Parathyroid adenoma (tissue), 2 donors: ENCODE measurements at regions not wholly inside any gene's neighbourhood (a gene's known extent, or its start where the extent isn't known, plus 50 kb on each side); places are given as distances from the start of the nearest gene placed in this dataset.

Source experiments
- H2AFZ ChIP-seq: fragments of 300-600 bp; sonication (generic); one replicate; pipeline ENCODE4 v1.7.0; 2017; ENCODE audit warnings: antibody characterized with exemption, mild to moderate bottlenecking
- H3K27ac ChIP-seq: fragments of 300-600 bp; sonication (generic); one replicate; pipeline ENCODE4 v1.7.0; 2017
- H3K27me3 ChIP-seq: fragments of 300-600 bp; sonication (generic); one replicate; pipeline ENCODE4 v1.7.0; 2017; ENCODE audit warnings: low read length; ENCODE audit not compliant: control insufficient read depth, insufficient read depth
- H3K36me3 ChIP-seq: fragments of 300-600 bp; sonication (generic); one replicate; pipeline ENCODE4 v1.7.0; 2017; ENCODE audit warnings: low read length; ENCODE audit not compliant: control insufficient read depth, insufficient read depth
- H3K4me1 ChIP-seq: fragments of 300-600 bp; sonication (generic); one replicate; pipeline ENCODE4 v1.7.0; 2017; ENCODE audit warnings: control low read depth
- H3K4me2 ChIP-seq: fragments of 300-600 bp; sonication (generic); one replicate; pipeline ENCODE4 v1.7.0; 2017; ENCODE audit warnings: low read length
- H3K4me3 ChIP-seq: fragments of 300-600 bp; sonication (generic); one replicate; pipeline ENCODE4 v1.7.0; 2017; ENCODE audit warnings: low read depth, low read length
- H3K79me2 ChIP-seq: fragments of 300-600 bp; sonication (generic); one replicate; pipeline ENCODE4 v1.7.0; 2017; ENCODE audit warnings: control low read depth
- H3K9ac ChIP-seq: fragments of 300-600 bp; sonication (generic); one replicate; pipeline ENCODE4 v1.7.0; 2017; ENCODE audit warnings: mild to moderate bottlenecking
- H3K9me3 ChIP-seq: fragments of 300-600 bp; sonication (generic); one replicate; pipeline ENCODE4 v1.7.0; 2017; ENCODE audit warnings: low read length; ENCODE audit not compliant: control insufficient read depth
- TF ChIP-seq, protein P1 (sequence below): fragments of 300-600 bp; sonication (generic); IDR thresholded peaks from one replicate; pipeline ENCODE4 v1.7.0; 2017; ENCODE audit warnings: antibody characterized with exemption, mild to moderate bottlenecking
- donor health status: primary hyperparathyroidism.

DNA sequence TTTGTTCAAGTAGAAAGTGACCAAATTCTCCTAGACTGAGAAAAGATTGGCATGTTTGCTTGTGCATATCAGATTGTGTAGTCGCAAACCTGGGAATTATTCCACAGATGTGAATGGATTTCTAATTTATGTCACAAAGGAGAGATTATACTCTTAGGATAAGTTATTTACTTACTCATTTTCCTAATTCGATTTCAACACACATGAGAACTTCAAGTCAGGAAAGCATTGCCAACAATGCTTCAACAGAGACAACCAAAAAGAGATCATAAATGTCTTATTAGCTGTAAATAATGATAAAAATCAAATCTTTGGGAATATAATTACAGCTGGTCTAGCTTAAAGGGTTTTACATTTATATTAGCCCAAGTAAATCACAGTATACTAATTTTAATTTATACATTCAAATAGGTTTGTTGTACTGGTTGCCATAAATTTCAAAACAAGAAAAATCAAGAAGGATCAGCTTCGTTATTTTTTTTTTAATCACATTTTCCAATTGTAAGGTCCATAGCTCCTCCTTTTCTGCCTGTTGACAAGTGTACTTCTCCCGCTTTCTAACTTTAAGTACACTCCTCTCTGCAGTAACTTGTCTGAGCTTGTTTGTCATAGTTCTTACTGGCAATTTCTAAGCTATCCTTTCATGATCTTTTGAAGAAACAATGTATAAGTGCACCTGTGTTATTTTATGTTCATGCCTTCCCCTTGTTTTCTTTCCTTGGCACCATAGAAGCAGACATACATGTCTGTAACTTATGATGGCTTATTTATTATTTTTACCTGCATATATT is 246.6 kb downstream of the DEPDC1B start:
- Histone ChIP-seq H3K36me3 (no peaks in the 10 kb centered on the region), H3K79me2 (no peaks in the 10 kb centered on the region), H2AFZ (no peak overlapping the region), H3K4me3 (no peak overlapping the region), H3K27me3 (no peaks in the 10 kb centered on the region), H3K27ac (no peak overlapping the region), H3K4me2 (no peak overlapping the region), H3K4me1 (no peaks in the 10 kb centered on the region), H3K9me3 (no peaks in the 10 kb centered on the region), H3K9ac (no peak overlapping the region)
- TF ChIP-seq, protein P1, sequence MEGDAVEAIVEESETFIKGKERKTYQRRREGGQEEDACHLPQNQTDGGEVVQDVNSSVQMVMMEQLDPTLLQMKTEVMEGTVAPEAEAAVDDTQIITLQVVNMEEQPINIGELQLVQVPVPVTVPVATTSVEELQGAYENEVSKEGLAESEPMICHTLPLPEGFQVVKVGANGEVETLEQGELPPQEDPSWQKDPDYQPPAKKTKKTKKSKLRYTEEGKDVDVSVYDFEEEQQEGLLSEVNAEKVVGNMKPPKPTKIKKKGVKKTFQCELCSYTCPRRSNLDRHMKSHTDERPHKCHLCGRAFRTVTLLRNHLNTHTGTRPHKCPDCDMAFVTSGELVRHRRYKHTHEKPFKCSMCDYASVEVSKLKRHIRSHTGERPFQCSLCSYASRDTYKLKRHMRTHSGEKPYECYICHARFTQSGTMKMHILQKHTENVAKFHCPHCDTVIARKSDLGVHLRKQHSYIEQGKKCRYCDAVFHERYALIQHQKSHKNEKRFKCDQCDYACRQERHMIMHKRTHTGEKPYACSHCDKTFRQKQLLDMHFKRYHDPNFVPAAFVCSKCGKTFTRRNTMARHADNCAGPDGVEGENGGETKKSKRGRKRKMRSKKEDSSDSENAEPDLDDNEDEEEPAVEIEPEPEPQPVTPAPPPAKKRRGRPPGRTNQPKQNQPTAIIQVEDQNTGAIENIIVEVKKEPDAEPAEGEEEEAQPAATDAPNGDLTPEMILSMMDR = no peak

DNA sequence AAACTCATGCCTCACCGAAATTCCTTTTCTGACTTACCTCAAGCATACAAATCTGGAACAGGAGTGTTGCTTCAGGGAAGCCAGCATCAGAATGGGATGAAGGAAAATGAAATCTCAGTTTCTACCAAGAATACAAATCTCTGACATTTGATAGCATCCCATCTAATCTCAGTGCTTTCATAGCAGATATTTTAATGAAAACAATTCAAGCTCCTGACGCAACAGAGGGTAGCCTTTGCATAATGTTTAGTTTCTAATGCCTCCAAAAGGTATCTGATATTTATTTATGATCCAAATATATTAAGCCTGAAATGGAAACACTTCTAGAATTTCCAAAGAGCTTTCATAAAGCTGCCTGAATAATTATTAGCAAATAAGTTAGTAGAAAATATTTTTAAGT is 251.4 kb downstream of the DEPDC1B start:
- H3K4me2 ChIP-seq = no peak overlapping the region
- H3K9me3 ChIP-seq = no peaks in the 10 kb centered on the region
- TF ChIP-seq, protein P1 = no peak
- H3K36me3 ChIP-seq = no peaks in the 10 kb centered on the region
- no peaks in the 10 kb centered on the region for H3K27me3 ChIP-seq
- no peak overlapping the region for H3K27ac ChIP-seq
- no peak overlapping the region for H3K9ac ChIP-seq
- H2AFZ ChIP-seq = no peak overlapping the region
- no peaks in the 10 kb centered on the region for H3K79me2 ChIP-seq
- H3K4me1 ChIP-seq = no peaks in the 10 kb centered on the region
- no peak overlapping the region for H3K4me3 ChIP-seq

- H3K9me3 ChIP-seq = no peaks in the 10 kb centered on the region
- no peak overlapping the region for H3K4me2 ChIP-seq
- H2AFZ ChIP-seq = no peak overlapping the region
- TF ChIP-seq, protein P1 = no peak
- H3K79me2 ChIP-seq = no peaks in the 10 kb centered on the region
- H3K27me3 ChIP-seq = no peaks in the 10 kb centered on the region
- H3K27ac ChIP-seq = no peak overlapping the region
- H3K4me3 ChIP-seq = no peak overlapping the region
- H3K9ac ChIP-seq = no peak overlapping the region
- H3K4me1 ChIP-seq = no peaks in the 10 kb centered on the region
- H3K36me3 ChIP-seq = no peaks in the 10 kb centered on the region
These were observed 252.5 kb downstream of the DEPDC1B start for GRCh38 chr5:60447488-60447920.

DNA sequence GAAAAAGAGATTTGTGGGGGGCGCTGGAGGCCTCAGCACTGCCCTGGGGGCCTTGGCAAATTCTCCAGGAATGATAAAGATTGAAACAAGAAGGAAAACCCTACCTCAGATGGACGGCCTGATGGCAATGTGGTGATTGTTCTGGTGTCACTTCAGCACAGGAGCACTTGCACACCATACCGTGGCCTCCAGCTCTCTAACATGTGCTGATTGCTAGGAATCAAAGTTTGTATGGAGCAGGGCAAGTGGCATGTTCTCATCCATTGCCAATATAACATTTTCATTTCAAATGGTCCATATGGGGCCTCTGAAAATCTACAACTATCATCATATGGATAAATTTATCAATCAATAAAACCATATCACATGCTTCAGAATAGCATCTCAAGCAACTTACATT is 253.0 kb downstream of the DEPDC1B start:
- no peaks in the 10 kb centered on the region for H3K9me3 ChIP-seq
- no peak overlapping the region for H3K27ac ChIP-seq
- H3K4me1 ChIP-seq = no peaks in the 10 kb centered on the region
- no peaks in the 10 kb centered on the region for H3K27me3 ChIP-seq
- H3K4me3 ChIP-seq = no peak overlapping the region
- TF ChIP-seq, protein P1 = no peak
- no peak overlapping the region for H3K9ac ChIP-seq
- H3K36me3 ChIP-seq = no peaks in the 10 kb centered on the region
- H3K79me2 ChIP-seq = no peaks in the 10 kb centered on the region
- H3K4me2 ChIP-seq = no peak overlapping the region
- no peak overlapping the region for H2AFZ ChIP-seq

- H3K79me2 ChIP-seq = no peaks in the 10 kb centered on the region
- TF ChIP-seq, protein P1 = no peak
These were observed 254.0 kb downstream of the DEPDC1B start for GRCh38 chr5:60445921-60446320.

More at GRCh38 chr5:60445921-60446320, 254.0 kb downstream of the DEPDC1B start:
- Histone ChIP-seq H3K27me3 (no peaks in the 10 kb centered on the region), H3K4me2 (no peak overlapping the region), H3K36me3 (no peaks in the 10 kb centered on the region), H3K27ac (no peak overlapping the region), H3K4me1 (no peaks in the 10 kb centered on the region), H3K9me3 (no peaks in the 10 kb centered on the region), H3K4me3 (no peak overlapping the region), H2AFZ (no peak overlapping the region), H3K9ac (no peak overlapping the region)
